Smooth muscle cell (in vitro differentiated cells): ENCODE measurements at regions not wholly inside any gene's neighbourhood (a gene's known extent, or its start where the extent isn't known, plus 50 kb on each side); places are given as distances from the start of the nearest gene placed in this dataset.
"Not testable (repeated sequence)": the region's sequence is repeated elsewhere in the genome, so short reads cannot be mapped to it uniquely, and the experiment has no call there.

Source experiments
- DNase-seq: peaks from one replicate; lab custom pipeline; 2025; ENCODE audit not compliant: unreplicated experiment; lab: John Stamatoyannopoulos, UW
- H2AFZ ChIP-seq: fragments of 200-600 bp; sonication (generic); 2 replicates; pipeline ENCODE4 v1.6.0; 2016; ENCODE audit warnings: antibody characterized with exemption, low read depth, mild to moderate bottlenecking
- H3F3A ChIP-seq: fragments of 200-600 bp; sonication (generic); 2 replicates; pipeline ENCODE4 v1.6.0; 2017; ENCODE audit warnings: antibody characterized with exemption, low read depth
- H3K27ac ChIP-seq: fragments of 200-600 bp; sonication (generic); 2 replicates; pipeline ENCODE4 v1.5.1; 2016; ENCODE audit warnings: low read depth, mild to moderate bottlenecking
- H3K27me3 ChIP-seq: fragments of 200-600 bp; sonication (generic); 2 replicates; pipeline ENCODE4 v1.6.1; 2016; ENCODE audit warnings: low read depth, mild to moderate bottlenecking
- H3K36me3 ChIP-seq: fragments of 200-600 bp; sonication (generic); 2 replicates; pipeline ENCODE4 v1.5.1; 2016; ENCODE audit warnings: low read depth
- H3K4me1 ChIP-seq: fragments of 200-600 bp; sonication (generic); 2 replicates; pipeline ENCODE4 v1.5.1; 2016; ENCODE audit warnings: low read depth
- H3K4me2 ChIP-seq: fragments of 200-600 bp; sonication (generic); 2 replicates; pipeline ENCODE4 v1.6.0; 2016; ENCODE audit warnings: mild to moderate bottlenecking
- H3K4me3 ChIP-seq: fragments of 200-600 bp; sonication (generic); 2 replicates; pipeline ENCODE4 v1.5.1; 2016; ENCODE audit warnings: mild to moderate bottlenecking
- H3K79me2 ChIP-seq: fragments of 200-600 bp; sonication (generic); 2 replicates; pipeline ENCODE4 v1.6.0; 2016; ENCODE audit warnings: low read depth, mild to moderate bottlenecking
- H3K9ac ChIP-seq: fragments of 200-600 bp; sonication (generic); 2 replicates; pipeline ENCODE4 v1.6.0; 2016; ENCODE audit warnings: low read depth
- H3K9me3 ChIP-seq: fragments of 200-600 bp; sonication (generic); replicated peaks from 2 replicates; pipeline ENCODE4 v1.5.1; 2016; ENCODE audit warnings: low read depth
- H4K20me1 ChIP-seq: fragments of 200-600 bp; sonication (generic); 2 replicates; pipeline ENCODE4 v1.6.0; 2016; ENCODE audit warnings: low read depth
- WGBS: methylation state at CpG from one replicate; pipeline ENCODE4 v1.1.7; 2016; ENCODE audit warnings: low lambda C conversion rate; 5-methylcytosine and 5-hydroxymethylcytosine counted together
- TF ChIP-seq, protein P1 (sequence below): fragments of 200-600 bp; sonication (generic); IDR thresholded peaks from 2 replicates; pipeline ENCODE4 v1.5.1; 2017; ENCODE audit warnings: borderline replicate concordance, mild to moderate bottlenecking, antibody characterized with exemption; ENCODE audit not compliant: insufficient read depth, poor library complexity, severe bottlenecking

DNA sequence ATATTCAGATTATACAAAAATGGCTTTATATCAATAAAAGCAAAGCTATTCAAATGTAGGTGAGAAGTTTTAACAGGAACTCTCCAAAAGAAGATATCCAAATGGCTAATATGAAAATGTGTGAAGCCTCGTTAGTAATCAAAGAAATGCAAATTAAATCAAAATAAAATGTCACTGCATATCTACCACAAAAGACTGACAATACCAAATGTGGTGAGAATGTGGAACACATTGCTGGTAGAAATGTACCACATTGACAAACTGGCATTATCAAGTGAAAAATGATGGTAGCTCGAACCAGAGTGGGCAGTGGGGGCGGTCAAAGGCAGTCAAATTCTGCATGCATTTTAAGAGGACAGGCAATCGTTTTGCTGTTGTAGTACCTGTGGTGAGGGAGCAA is 1012.7 kb downstream of the TDRD15 start:
- Histone ChIP-seq H3K9me3 (no peaks in the 10 kb centered on the region), H4K20me1 (no peaks in the 10 kb centered on the region), H2AFZ (no peak overlapping the region), H3K79me2 (no peaks in the 10 kb centered on the region), H3K4me2 (no peak overlapping the region), H3K27ac (no peak overlapping the region), H3K4me3 (no peak overlapping the region), H3K4me1 (no peaks in the 10 kb centered on the region), H3K9ac (no peak overlapping the region), H3F3A (no peaks in the 10 kb centered on the region), H3K27me3 (no peaks in the 10 kb centered on the region), H3K36me3 (no peaks in the 10 kb centered on the region)
- no peak for DNase-seq
- 87% methylated on average over 4 of the region's 4 CpGs for WGBS
- TF ChIP-seq, protein P1, sequence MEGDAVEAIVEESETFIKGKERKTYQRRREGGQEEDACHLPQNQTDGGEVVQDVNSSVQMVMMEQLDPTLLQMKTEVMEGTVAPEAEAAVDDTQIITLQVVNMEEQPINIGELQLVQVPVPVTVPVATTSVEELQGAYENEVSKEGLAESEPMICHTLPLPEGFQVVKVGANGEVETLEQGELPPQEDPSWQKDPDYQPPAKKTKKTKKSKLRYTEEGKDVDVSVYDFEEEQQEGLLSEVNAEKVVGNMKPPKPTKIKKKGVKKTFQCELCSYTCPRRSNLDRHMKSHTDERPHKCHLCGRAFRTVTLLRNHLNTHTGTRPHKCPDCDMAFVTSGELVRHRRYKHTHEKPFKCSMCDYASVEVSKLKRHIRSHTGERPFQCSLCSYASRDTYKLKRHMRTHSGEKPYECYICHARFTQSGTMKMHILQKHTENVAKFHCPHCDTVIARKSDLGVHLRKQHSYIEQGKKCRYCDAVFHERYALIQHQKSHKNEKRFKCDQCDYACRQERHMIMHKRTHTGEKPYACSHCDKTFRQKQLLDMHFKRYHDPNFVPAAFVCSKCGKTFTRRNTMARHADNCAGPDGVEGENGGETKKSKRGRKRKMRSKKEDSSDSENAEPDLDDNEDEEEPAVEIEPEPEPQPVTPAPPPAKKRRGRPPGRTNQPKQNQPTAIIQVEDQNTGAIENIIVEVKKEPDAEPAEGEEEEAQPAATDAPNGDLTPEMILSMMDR: no peak

DNA sequence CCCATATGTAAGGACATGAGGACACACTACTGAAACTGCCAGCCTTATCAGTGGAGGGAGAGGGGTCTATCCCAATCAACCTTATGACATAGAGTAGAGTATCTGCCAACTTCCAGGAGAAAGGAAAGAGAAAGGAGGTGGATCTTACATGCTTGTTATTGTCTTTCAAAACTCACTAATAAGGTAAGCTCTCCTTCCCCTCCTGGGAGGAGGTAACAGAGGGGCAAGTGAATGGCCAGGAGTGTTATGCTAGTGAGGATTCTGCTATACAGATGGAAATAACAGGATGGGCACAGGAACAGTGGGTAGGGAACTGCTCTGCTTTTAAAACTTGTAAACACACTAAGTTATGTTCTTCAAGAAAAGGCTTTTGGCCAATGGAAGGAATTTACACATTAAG is 1020.1 kb downstream of the TDRD15 start:
- no peaks in the 10 kb centered on the region for H4K20me1 ChIP-seq
- no peak overlapping the region for H3K4me3 ChIP-seq
- TF ChIP-seq, protein P1: no peak
- no peaks in the 10 kb centered on the region for H3K9me3 ChIP-seq
- H2AFZ ChIP-seq: no peak overlapping the region
- no peak overlapping the region for H3K27ac ChIP-seq
- no peak overlapping the region for H3K4me2 ChIP-seq
- no peak overlapping the region for H3K9ac ChIP-seq
- no peaks in the 10 kb centered on the region for H3K36me3 ChIP-seq
- no peaks in the 10 kb centered on the region for H3K79me2 ChIP-seq
- no peaks in the 10 kb centered on the region for H3K4me1 ChIP-seq
- no peaks in the 10 kb centered on the region for H3F3A ChIP-seq
- H3K27me3 ChIP-seq: no peaks in the 10 kb centered on the region
- DNase-seq: no peak

DNA sequence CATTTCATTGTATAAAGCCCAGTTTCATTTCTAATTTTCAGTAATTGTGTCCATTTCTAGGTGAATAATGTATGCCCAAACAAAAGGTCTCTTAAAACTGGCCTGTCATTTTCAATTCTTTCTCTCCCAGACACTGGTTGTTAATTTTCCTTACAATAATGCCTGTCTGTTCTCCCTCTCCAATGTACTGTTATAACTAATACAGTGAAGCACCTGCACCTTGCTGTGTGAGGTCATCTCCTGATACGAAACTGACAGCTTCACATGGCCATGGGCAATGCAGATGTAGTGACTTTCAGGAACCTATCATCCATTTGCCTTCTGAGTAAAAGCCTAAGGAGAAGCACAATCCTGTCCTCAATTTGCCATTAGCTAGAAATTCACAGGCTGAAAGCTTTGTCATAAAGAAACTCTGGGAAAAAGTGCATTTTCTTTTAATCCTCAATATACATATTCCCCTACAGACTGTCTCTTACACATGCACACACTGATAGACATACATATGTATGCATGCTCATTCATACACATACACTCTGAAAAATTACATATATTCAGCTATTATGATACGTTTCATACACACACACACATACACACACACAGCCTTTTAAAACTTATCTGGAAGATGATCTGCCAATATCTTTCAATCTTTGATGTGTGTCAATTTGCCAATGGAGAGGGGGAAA is 1030.3 kb downstream of the TDRD15 start:
- TF ChIP-seq, protein P1: no peak
- DNase-seq: no peak
- Histone ChIP-seq H3K9ac (no peak overlapping the region), H3K79me2 (no peaks in the 10 kb centered on the region), H3K9me3 (no peaks in the 10 kb centered on the region), H3F3A (no peaks in the 10 kb centered on the region), H3K4me3 (no peak overlapping the region), H3K27me3 (no peaks in the 10 kb centered on the region), H3K36me3 (no peaks in the 10 kb centered on the region), H3K27ac (no peak overlapping the region), H3K4me1 (no peaks in the 10 kb centered on the region), H4K20me1 (no peaks in the 10 kb centered on the region), H2AFZ (no peak overlapping the region), H3K4me2 (no peak overlapping the region)
- WGBS: 50% methylated on average over 2 of the region's 2 CpGs

DNA sequence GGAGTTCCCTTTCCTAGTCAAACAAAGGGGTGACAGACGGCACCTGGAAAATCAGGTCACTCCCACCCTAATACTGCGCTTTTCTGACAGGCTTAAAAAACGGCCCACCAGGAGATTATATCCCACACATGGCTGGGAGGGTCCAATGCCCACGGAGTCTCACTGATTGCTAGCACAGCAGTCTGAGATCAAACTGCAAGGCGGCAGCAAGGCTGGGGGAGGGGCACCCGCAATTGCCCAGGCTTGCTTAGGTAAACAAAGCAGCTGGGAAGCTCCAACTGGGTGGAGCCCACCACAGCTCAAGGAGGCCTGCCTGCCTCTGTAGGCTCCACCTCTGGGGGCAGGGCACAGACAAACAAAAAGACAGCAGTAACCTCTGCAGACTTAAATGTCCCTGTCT is 1032.9 kb downstream of the TDRD15 start:
- H3K36me3 ChIP-seq, H3K79me2 ChIP-seq, H3K9me3 ChIP-seq, H3K27me3 ChIP-seq, H3K4me1 ChIP-seq, H2AFZ ChIP-seq, H3K4me2 ChIP-seq, H3K4me3 ChIP-seq, DNase-seq, H4K20me1 ChIP-seq, H3K27ac ChIP-seq, H3K9ac ChIP-seq, H3F3A ChIP-seq: not testable (repeated sequence)
- 88% methylated on average over 6 of the region's 6 CpGs for WGBS
